OCI-LY1 (cell line): ENCODE measurements at regions not wholly inside any gene's neighbourhood (a gene's known extent, or its start where the extent isn't known, plus 50 kb on each side); places are given as distances from the start of the nearest gene placed in this dataset.

Experiments
- CTCF ChIP-seq: fragments of 200-600 bp; sonication (generic), shearing (Covaris generic); IDR thresholded peaks from 2 replicates; pipeline ENCODE4 v1.5.1; 2017; ENCODE audit warnings: mild to moderate bottlenecking, antibody characterized with exemption, low read length, moderate library complexity, mixed read lengths
- EZH2 ChIP-seq: fragments of 200-600 bp; sonication (generic), shearing (Covaris generic); IDR thresholded peaks from 2 replicates; pipeline ENCODE4 v1.8.0; 2017; ENCODE audit warnings: borderline replicate concordance, mixed run types, mild to moderate bottlenecking, antibody characterized with exemption, low read length, moderate library complexity, mixed read lengths

- TF ChIP-seq CTCF (no peak), EZH2 (no peak)
Observed at GRCh38 chr9:11432361-11432760, 819.6 kb upstream of the PTPRD start.
